HG02973 (cell line): ENCODE measurements at regions not wholly inside any gene's neighbourhood (a gene's known extent, or its start where the extent isn't known, plus 50 kb on each side); places are given as distances from the start of the nearest gene placed in this dataset.

Experiments used
- ATAC-seq: cut with Tn5 transposase; IDR thresholded peaks from one replicate; pipeline ENCODE4 v1.9.1; 2021; ENCODE audit warnings: moderate library complexity; ENCODE audit not compliant: unreplicated experiment

- ATAC-seq = no peak
These were observed 50.2 kb upstream of the CDK1 start for GRCh38 chr10:60728056-60728455.

- no peak for ATAC-seq
These were observed 52.0 kb upstream of the CDK1 start for GRCh38 chr10:60726257-60726656.

GRCh38 chr10:60722623-60723022 lies 55.7 kb upstream of the CDK1 start:
- no peak for ATAC-seq

GRCh38 chr10:60719721-60720120 lies 58.6 kb upstream of the CDK1 start:
- ATAC-seq = no peak

GRCh38 chr10:60718886-60719285 lies 59.4 kb upstream of the CDK1 start:
- ATAC-seq = no peak

- ATAC-seq = peak; percentile 91
These were observed 60.4 kb upstream of the CDK1 start for GRCh38 chr10:60717852-60718251.

- ATAC-seq = no peak
These were observed 64.0 kb upstream of the CDK1 start for GRCh38 chr10:60714233-60714632.

GRCh38 chr10:60711496-60711895 lies 66.8 kb upstream of the CDK1 start:
- ATAC-seq = no peak

- ATAC-seq = no peak
These were observed 68.2 kb upstream of the CDK1 start for GRCh38 chr10:60710041-60710440.

- no peak for ATAC-seq
These were observed 69.6 kb upstream of the CDK1 start for GRCh38 chr10:60708666-60709065.

- no peak for ATAC-seq
These were observed 70.4 kb upstream of the CDK1 start for GRCh38 chr10:60707841-60708240.

GRCh38 chr10:60706146-60706545 lies 72.1 kb upstream of the CDK1 start:
- ATAC-seq = no peak

GRCh38 chr10:60705376-60705775 lies 72.9 kb upstream of the CDK1 start:
- ATAC-seq = no peak

GRCh38 chr10:60704471-60704870 lies 73.8 kb upstream of the CDK1 start:
- no peak for ATAC-seq

GRCh38 chr10:60703266-60704041 lies 74.8 kb upstream of the CDK1 start:
- ATAC-seq = no peak

- no peak for ATAC-seq
These were observed 90.6 kb upstream of the CDK1 start for GRCh38 chr10:60687679-60688078.

- ATAC-seq = no peak
These were observed 94.2 kb upstream of the CDK1 start for GRCh38 chr10:60684091-60684490.

- ATAC-seq = no peak
These were observed 97.2 kb upstream of the CDK1 start for GRCh38 chr10:60681103-60681502.

- no peak for ATAC-seq
These were observed 98.8 kb upstream of the CDK1 start for GRCh38 chr10:60679388-60679990.

GRCh38 chr10:60678978-60679377 lies 99.3 kb upstream of the CDK1 start:
- no peak for ATAC-seq

GRCh38 chr10:60677531-60678129 lies 100.6 kb upstream of the CDK1 start:
- ATAC-seq = no peak

- ATAC-seq = no peak
These were observed 103.0 kb upstream of the CDK1 start for GRCh38 chr10:60675236-60675635.
